H1 (cell line): ENCODE measurements at regions not wholly inside any gene's neighbourhood (a gene's known extent, or its start where the extent isn't known, plus 50 kb on each side); places are given as distances from the start of the nearest gene placed in this dataset.
A peak's percentile ranks its signal among the peaks of the same experiment; 100 is the strongest.

Source experiments
- CTCF ChIA-PET: fragments of 300-600 bp; sonication (Branson Sonifier 250); formaldehyde crosslinking; loops from one replicate; lab custom pipeline; 2021; ENCODE audit not compliant: partially characterized antibody; lab: Charles Lee
- POLR2A ChIA-PET: fragments of 300-600 bp; sonication (Branson Sonifier 250); formaldehyde crosslinking; loops from one replicate; lab custom pipeline; 2021; ENCODE audit warnings: inconsistent platforms; ENCODE audit not compliant: partially characterized antibody; lab: Charles Lee
- DNase-seq, 2 experiments: peaks; one replicate each; pipeline versions ENCODE4 v3.0.0 to v3.0.0-alpha.2; 2010 to 2022; ENCODE audit warnings: low spot score in 2 of 2, low read depth in 1 of 2, mixed read lengths in 1 of 2
- FAIRE-seq: peaks from 2 replicates; lab custom pipeline; 2011; peaks lifted over from hg19 to GRCh38; lab: Jason Lieb, UNC
- H2AFZ ChIP-seq: 2 replicates; pipeline ENCODE4 v1.8.1; 2012; ENCODE audit warnings: low read length, inconsistent platforms
- H2AK5ac ChIP-seq: 2 replicates; pipeline ENCODE4 v1.6.1; 2013; ENCODE audit warnings: low read depth, low read length
- H2BK120ac ChIP-seq: replicated peaks from 2 replicates; pipeline ENCODE3; 2013; ENCODE audit warnings: low read depth, low read length, inconsistent platforms
- H2BK12ac ChIP-seq: 2 replicates; pipeline ENCODE4 v1.6.1; 2013; ENCODE audit warnings: low read depth, low read length
- H2BK15ac ChIP-seq: 2 replicates; pipeline ENCODE4 v1.6.1; 2013; ENCODE audit warnings: low read length
- H2BK20ac ChIP-seq: 2 replicates; pipeline ENCODE4 v1.6.1; 2013; ENCODE audit warnings: low read length
- H2BK5ac ChIP-seq: 2 replicates; pipeline ENCODE4 v1.6.1; 2013; ENCODE audit warnings: low read depth, low read length
- H3K14ac ChIP-seq: 2 replicates; pipeline ENCODE4 v1.6.1; 2013; ENCODE audit warnings: inconsistent platforms; ENCODE audit not compliant: insufficient read length
- H3K18ac ChIP-seq: 2 replicates; pipeline ENCODE4 v1.6.1; 2013; ENCODE audit warnings: low read length; ENCODE audit errors: extremely low read depth
- H3K23ac ChIP-seq: 2 replicates; pipeline ENCODE4 v1.6.1; 2013; ENCODE audit warnings: inconsistent platforms; ENCODE audit not compliant: insufficient read length
- H3K23me2 ChIP-seq: 2 replicates; pipeline ENCODE4 v1.6.1; 2013; ENCODE audit warnings: low read depth, low read length
- H3K27ac ChIP-seq: 2 replicates; pipeline ENCODE4 v1.6.1; 2011; ENCODE audit warnings: low read depth, low read length, inconsistent platforms
- H3K27me3 ChIP-seq, 4 experiments: replicated peaks in 1 of 4; 1 replicate in 1 of 4; 2 replicates in 3 of 4; pipeline versions ENCODE4 v1.6.1 to v1.8.1; 2011 to 2013; ENCODE audit warnings: low read length in 3 of 4, mild to moderate bottlenecking in 3 of 4, inconsistent platforms in 2 of 4, mixed read lengths in 2 of 4, moderate library complexity in 1 of 4; ENCODE audit not compliant: control insufficient read depth in 3 of 4, insufficient read depth in 3 of 4; ENCODE audit errors: extremely low read depth in 1 of 4
- H3K36me3 ChIP-seq, 4 experiments: 2 replicates each; pipeline versions ENCODE4 v1.6.1 to v1.8.1; 2011 to 2013; ENCODE audit warnings: mild to moderate bottlenecking in 4 of 4, low read length in 3 of 4, moderate library complexity in 2 of 4, control low read depth in 1 of 4, inconsistent platforms in 1 of 4; ENCODE audit not compliant: insufficient read depth in 4 of 4, control insufficient read depth in 2 of 4
- H3K4ac ChIP-seq: replicated peaks from 2 replicates; pipeline ENCODE3; 2013; ENCODE audit warnings: low read length, low read depth, mixed read lengths, inconsistent platforms; ENCODE audit not compliant: insufficient read length
- H3K4me1 ChIP-seq, 4 experiments: replicated peaks in 1 of 4; 1 replicate in 1 of 4; 2 replicates in 3 of 4; pipeline versions ENCODE4 v1.6.1 to v1.8.1; 2011 to 2013; ENCODE audit warnings: low read length in 3 of 4, inconsistent platforms in 2 of 4, mixed read lengths in 1 of 4; ENCODE audit not compliant: insufficient read depth in 4 of 4, control insufficient read depth in 3 of 4
- H3K4me2 ChIP-seq, 2 experiments: 2 replicates each; pipeline versions ENCODE4 v1.6.1 to v1.8.1; 2011 to 2013; ENCODE audit warnings: low read depth in 2 of 2, low read length in 2 of 2, control low read depth in 1 of 2, inconsistent platforms in 1 of 2, mild to moderate bottlenecking in 1 of 2; ENCODE audit not compliant: insufficient read depth in 1 of 2
- H3K4me3 ChIP-seq, 4 experiments: fragments of 200-600, 300-600 bp in 1 of 4; sonication (generic), shearing (Covaris generic), sonication (Bioruptor Twin) in 1 of 4; 2 replicates each; pipeline versions ENCODE4 v1.5.1 to v1.8.1; 2011 to 2016; ENCODE audit warnings: low read length in 4 of 4, low read depth in 3 of 4, control low read depth in 2 of 4, inconsistent platforms in 2 of 4, mild to moderate bottlenecking in 2 of 4, mixed read lengths in 1 of 4, moderate library complexity in 1 of 4; ENCODE audit not compliant: insufficient read depth in 2 of 4; ENCODE audit errors: extremely low read depth in 1 of 4
- H3K56ac ChIP-seq: replicated peaks from 2 replicates; pipeline ENCODE3; 2013; ENCODE audit warnings: low read depth, mild to moderate bottlenecking, mixed read lengths, low read length, inconsistent platforms; ENCODE audit not compliant: insufficient read length
- H3K79me1 ChIP-seq: 2 replicates; pipeline ENCODE4 v1.6.1; 2013; ENCODE audit warnings: low read depth, low read length, control low read depth
- H3K79me2 ChIP-seq, 2 experiments: 2 replicates each; pipeline versions ENCODE4 v1.6.1 to v1.8.1; 2012 to 2013; ENCODE audit warnings: low read length in 2 of 2, mild to moderate bottlenecking in 2 of 2, inconsistent platforms in 1 of 2; ENCODE audit not compliant: insufficient read depth in 2 of 2, control insufficient read depth in 1 of 2
- H3K9ac ChIP-seq, 4 experiments: replicated peaks in 1 of 4; 1 replicate in 1 of 4; 2 replicates in 3 of 4; pipeline versions ENCODE4 v1.6.1 to v1.8.1; 2011 to 2013; ENCODE audit warnings: low read depth in 3 of 4, low read length in 3 of 4, control low read depth in 2 of 4, mild to moderate bottlenecking in 2 of 4, moderate library complexity in 2 of 4, inconsistent platforms in 1 of 4; ENCODE audit errors: extremely low read depth in 1 of 4
- H3K9me3 ChIP-seq, 2 experiments: 2 replicates each; pipeline versions ENCODE4 v1.6.1 to v1.8.1; 2012 to 2013; ENCODE audit warnings: mild to moderate bottlenecking in 2 of 2, moderate library complexity in 2 of 2, control low read depth in 1 of 2, inconsistent platforms in 1 of 2, low read depth in 1 of 2, low read length in 1 of 2, mixed read lengths in 1 of 2; ENCODE audit not compliant: insufficient read depth in 2 of 2
- H4K20me1 ChIP-seq, 2 experiments: replicated peaks in 1 of 2; 2 replicates each; pipeline versions ENCODE3 to v1.8.1; 2011 to 2013; ENCODE audit warnings: inconsistent platforms in 2 of 2, low read length in 2 of 2, mild to moderate bottlenecking in 1 of 2; ENCODE audit not compliant: insufficient read depth in 2 of 2, control insufficient read depth in 1 of 2
- H4K5ac ChIP-seq: 2 replicates; pipeline ENCODE4 v1.6.1; 2013; ENCODE audit warnings: low read length, low read depth, mixed read lengths, inconsistent platforms; ENCODE audit not compliant: insufficient read length
- H4K8ac ChIP-seq: 2 replicates; pipeline ENCODE4 v1.8.0; 2013; ENCODE audit warnings: mild to moderate bottlenecking, moderate library complexity, low read length, inconsistent platforms; ENCODE audit not compliant: insufficient read depth; ENCODE audit errors: extremely low read depth
- H4K91ac ChIP-seq: replicated peaks from 2 replicates; pipeline ENCODE3; 2013; ENCODE audit warnings: low read length, mixed read lengths, inconsistent platforms; ENCODE audit not compliant: insufficient read length
- CEBPB ChIP-seq: IDR thresholded peaks from 2 replicates; pipeline ENCODE4 v1.6.1; 2012; ENCODE audit warnings: low read depth, low read length
- CTBP2 ChIP-seq: IDR thresholded peaks from 2 replicates; pipeline ENCODE4 v1.7.0; 2011; ENCODE audit warnings: borderline replicate concordance, mild to moderate bottlenecking, moderate library complexity, mixed read lengths, low read length; ENCODE audit not compliant: insufficient read depth, insufficient read length
- CTCF ChIP-seq, 3 experiments: IDR thresholded peaks; 1 replicate in 2 of 3; 2 replicates in 1 of 3; pipeline versions ENCODE4 v1.5.1 to v1.6.1; 2011; ENCODE audit warnings: low read length in 3 of 3, mild to moderate bottlenecking in 3 of 3, inconsistent platforms in 2 of 3, low read depth in 1 of 3, moderate library complexity in 1 of 3; ENCODE audit not compliant: insufficient read depth in 1 of 3; ENCODE audit errors: control extremely low read depth in 1 of 3
- RAD21 ChIP-seq, 2 experiments: IDR thresholded peaks in 1 of 2; conservative IDR thresholded peaks in 1 of 2; 2 replicates each; pipeline ENCODE4 v1.6.1; 2011; ENCODE audit warnings: low read depth in 2 of 2, low read length in 2 of 2, improper control_type of control experiment in 1 of 2, inconsistent platforms in 1 of 2, mild to moderate bottlenecking in 1 of 2, moderate library complexity in 1 of 2
- WGBS, 2 experiments: shearing (Covaris generic) in 1 of 2; methylation state at CpG; one replicate each; pipeline versions ENCODE4 v1.1.6 to v1.1.7; 2013 to 2015; ENCODE audit warnings: low lambda C conversion rate in 2 of 2, mixed read lengths in 2 of 2, inconsistent platforms in 1 of 2, low coverage in 1 of 2, missing lambda C conversion rate in 1 of 2; ENCODE audit not compliant: insufficient replicate concordance in 2 of 2, insufficient coverage in 1 of 2, insufficient read length in 1 of 2; ENCODE audit errors: extremely low coverage in 1 of 2, missing lambda C conversion rate in 1 of 2; 5-methylcytosine and 5-hydroxymethylcytosine counted together

DNA sequence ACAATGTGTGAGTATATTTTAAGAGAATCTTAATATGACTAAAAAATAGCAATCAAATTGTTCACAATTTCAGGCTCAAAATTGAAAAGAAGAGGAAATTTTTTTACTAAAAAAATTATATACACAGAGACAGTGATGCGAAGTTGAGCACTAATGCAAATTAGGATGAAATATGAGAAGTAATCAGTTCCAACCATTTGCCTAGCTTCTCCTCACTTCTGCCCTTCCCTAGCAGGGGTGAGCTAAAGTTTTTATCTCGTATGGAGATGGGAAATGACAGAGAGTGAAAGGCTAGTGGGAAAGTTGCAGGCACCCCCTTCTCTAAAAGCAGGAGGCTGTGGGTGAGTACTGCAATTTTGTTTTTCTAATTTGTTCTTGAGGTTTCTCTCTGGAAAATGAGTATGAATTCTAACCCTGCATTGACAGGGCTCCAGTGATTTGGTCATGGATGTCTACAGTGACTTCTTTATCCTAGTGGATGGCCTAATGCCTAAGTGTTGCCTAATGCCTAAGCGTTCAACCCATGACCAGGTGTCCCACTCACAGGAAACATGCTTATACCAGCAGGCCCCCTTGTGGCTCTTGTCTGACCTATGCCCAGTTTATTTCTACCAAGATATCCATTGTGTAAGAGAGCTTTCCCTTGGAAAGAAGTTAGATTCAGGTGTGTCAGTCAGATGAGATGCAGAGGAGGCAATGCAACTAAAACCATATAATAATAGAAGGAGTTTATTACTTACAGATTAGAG is 78.0 kb upstream of the HNMT start:
- H2BK120ac ChIP-seq, result no peak overlapping the region
- no peak overlapping the region for H3K9ac ChIP-seq
- no peak overlapping the region for H3K4ac ChIP-seq
- no peak overlapping the region for H4K8ac ChIP-seq
- CTCF ChIA-PET, result interaction anchor here (0.5 to 6.8 kb wide), 22 partner anchors 8 to 942 kb away, joined by 3 to 52 read pairs (median 5); no protein-coding TSS in a partner anchor
- DNase-seq, result no peak
- no peak for FAIRE-seq
- H3K18ac ChIP-seq, result no peak overlapping the region
- H3K4me2 ChIP-seq, result no peak overlapping the region
- H2BK12ac ChIP-seq, result no peak overlapping the region
- no peaks in the 10 kb centered on the region for H3K36me3 ChIP-seq
- H2BK15ac ChIP-seq, result no peak overlapping the region
- no peak overlapping the region for H3K14ac ChIP-seq
- no peaks in the 10 kb centered on the region for H4K20me1 ChIP-seq
- H2BK5ac ChIP-seq, result no peak overlapping the region
- H4K91ac ChIP-seq, result no peak overlapping the region
- no peaks in the 10 kb centered on the region for H3K9me3 ChIP-seq
- H3K56ac ChIP-seq, result no peak overlapping the region
- no peak overlapping the region for H3K27ac ChIP-seq
- H2BK20ac ChIP-seq, result no peak overlapping the region
- H3K79me1 ChIP-seq, result no peaks in the 10 kb centered on the region
- H3K4me3 ChIP-seq, result no peak overlapping the region
- no peak overlapping the region for H3K23ac ChIP-seq
- peaks cover 0 to 3% (median 1%) of the 10 kb centered on the region in 4 experiments; a peak in 2 of 7 replicates for H3K4me1 ChIP-seq
- H3K23me2 ChIP-seq, result no peaks in the 10 kb centered on the region
- H3K79me2 ChIP-seq, result no peaks in the 10 kb centered on the region
- TF ChIP-seq CTBP2, result no peak
- peak; percentile 63; the same call in 1 of the 2 replicates for TF ChIP-seq CEBPB
- peak; percentile 52 to 61 for TF ChIP-seq RAD21 (IDR thresholded peaks at IDR 0.05 in 1 of 2, conservative IDR thresholded peaks at IDR 0.05 in 1 of 2; ENCODE audit: low read depth in 2 of 2, low read length in 2 of 2)
- peak; percentile 13 to 41 (median 35) for TF ChIP-seq CTCF (IDR thresholded peaks at IDR 0.05; ENCODE audit: control extremely low read depth in 1 of 3, insufficient read depth in 1 of 3, low read depth in 1 of 3, low read length in 3 of 3)
- no peak overlapping the region for H2AFZ ChIP-seq
- 78% methylated on average over 3 of the region's 3 CpGs; no CpG with 5 or more reads in 1 of the 2 experiments for WGBS, 2 experiments
- POLR2A ChIA-PET, result no interaction called here
- no peak overlapping the region for H4K5ac ChIP-seq
- H2AK5ac ChIP-seq, result no peak overlapping the region
- H3K27me3 ChIP-seq, result no peaks in the 10 kb centered on the region; a peak in 1 of 7 replicates
